HG02759 (cell line): ENCODE measurements at regions not wholly inside any gene's neighbourhood (a gene's known extent, or its start where the extent isn't known, plus 50 kb on each side); places are given as distances from the start of the nearest gene placed in this dataset.

Experiments used
- ATAC-seq: cut with Tn5 transposase; IDR thresholded peaks from one replicate; pipeline ENCODE4 v1.9.1; 2021; ENCODE audit warnings: mild to moderate bottlenecking, moderate library complexity; ENCODE audit not compliant: unreplicated experiment

DNA sequence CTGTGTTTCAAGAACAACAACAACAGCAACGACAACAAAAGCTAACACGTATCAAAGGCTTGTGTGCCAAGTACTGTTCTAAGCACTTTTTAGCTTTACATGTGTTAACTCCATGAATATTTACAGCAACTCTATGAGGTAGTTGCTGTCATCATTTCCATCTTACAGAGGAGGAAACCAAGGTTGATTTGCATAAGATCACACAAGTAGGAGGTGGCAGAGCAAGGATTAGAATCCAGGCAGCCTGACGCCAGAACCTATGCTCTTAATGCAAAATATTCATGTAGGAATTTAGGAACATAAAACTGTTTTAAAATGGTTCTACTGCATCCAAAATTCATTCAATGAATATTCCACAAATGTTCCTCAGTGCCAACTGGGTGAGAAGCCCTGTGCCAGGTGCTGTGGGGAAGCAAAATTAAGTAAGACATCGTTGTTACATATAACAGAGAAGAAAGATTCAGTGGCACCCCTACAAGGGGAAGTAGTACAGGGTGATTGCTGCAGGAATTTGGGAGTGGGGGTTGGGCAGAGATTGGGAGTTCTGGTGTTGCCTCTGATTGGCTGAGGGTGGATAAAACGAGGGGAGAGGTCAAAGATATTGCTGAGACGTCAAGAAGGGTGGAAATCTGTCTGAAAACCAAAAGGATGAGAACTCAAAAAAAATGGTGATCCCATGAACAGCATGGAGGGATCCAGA lies 86.1 kb upstream of the ARHGAP20 start:
- ATAC-seq: no peak

GRCh38 chr11:110797453-110797852 lies 85.2 kb upstream of the ARHGAP20 start:
- ATAC-seq: peak; percentile 95

DNA sequence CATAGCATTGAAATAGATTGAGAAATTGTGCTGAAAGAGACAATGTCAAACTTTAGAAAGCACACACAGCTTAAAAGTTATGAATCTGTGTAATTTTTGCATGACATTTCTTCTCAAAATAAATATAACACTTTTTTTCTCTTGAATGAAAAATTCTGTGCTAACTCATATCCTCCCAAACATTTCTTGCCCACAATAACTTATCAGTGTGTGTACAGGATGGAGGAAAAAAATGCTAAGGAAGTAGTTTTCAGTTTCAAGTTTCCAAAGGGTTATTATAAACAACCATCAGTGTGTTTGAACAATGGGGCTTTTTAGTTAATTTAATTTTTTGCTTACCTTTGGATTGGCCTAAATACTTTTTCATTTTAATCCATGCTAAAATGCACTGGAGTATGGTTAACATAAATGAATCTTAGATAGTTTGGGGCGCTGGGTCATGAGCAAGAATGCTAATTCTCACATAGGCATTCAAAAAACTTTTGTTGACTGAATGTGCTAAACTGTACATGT lies 82.9 kb upstream of the ARHGAP20 start:
- ATAC-seq: no peak

DNA sequence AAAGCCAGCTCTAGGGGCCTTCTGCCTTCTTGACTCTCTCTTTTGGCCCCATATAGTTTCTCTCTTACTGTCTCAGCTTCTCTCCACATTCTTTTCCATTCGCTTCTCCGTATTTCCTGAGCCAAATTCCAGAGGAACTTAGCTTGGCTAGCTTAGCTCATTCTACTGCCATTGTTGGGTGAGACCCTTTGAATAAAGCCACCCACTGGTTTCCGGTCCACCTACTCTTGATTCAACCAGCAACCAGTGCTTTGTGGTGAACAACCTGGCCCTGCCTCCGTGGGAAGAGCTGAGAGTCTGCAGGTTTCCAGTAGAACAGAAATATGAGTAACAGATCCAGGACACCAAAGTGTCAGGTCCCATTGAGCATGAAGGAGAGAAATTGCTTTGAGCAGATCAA lies 81.3 kb upstream of the ARHGAP20 start:
- no peak for ATAC-seq

DNA sequence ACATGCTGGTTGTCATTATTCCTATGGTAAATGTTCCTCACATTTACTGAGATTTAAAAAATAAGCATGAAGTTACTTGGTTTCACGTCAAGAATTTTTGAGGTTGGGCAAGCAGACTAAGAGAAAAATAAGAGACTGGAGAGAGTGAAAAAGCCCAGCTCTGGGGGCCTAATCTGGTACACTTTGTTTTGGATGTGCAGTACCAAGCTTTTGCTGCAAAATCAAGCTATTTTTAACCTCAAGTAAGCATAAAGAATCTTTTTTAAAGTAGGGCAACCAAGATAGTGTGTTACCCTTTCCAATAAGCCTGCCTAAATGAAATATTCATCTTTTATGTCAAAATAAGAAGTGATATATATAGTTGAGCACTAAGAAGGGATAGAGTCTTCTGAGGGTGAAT lies 79.4 kb upstream of the ARHGAP20 start:
- ATAC-seq: no peak

GRCh38 chr11:110787680-110788079 lies 75.4 kb upstream of the ARHGAP20 start:
- no peak for ATAC-seq

- no peak for ATAC-seq
These were observed 74.1 kb upstream of the ARHGAP20 start for GRCh38 chr11:110786226-110786902.

GRCh38 chr11:110785398-110785797 lies 73.2 kb upstream of the ARHGAP20 start:
- ATAC-seq: no peak

DNA sequence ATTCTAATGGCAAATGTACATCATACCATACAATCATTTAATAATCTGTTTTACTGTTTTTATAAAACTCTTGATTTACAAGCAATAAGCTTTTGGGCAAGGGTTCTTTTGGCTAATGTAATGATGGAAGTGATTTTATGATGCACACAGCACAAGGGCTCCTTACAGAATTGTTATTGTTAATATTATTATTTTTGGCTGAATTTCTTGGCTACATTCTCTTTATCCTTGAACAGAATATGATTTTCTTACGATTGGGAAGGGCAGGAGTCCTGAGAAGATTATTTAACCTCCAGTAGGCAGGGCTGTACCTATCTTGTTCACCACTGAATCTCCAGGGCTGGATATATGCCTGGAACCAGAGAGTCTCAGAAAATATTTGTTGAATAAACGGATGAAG lies 70.4 kb upstream of the ARHGAP20 start:
- ATAC-seq: no peak

- no peak for ATAC-seq
These were observed 66.9 kb upstream of the ARHGAP20 start for GRCh38 chr11:110779108-110779507.

DNA sequence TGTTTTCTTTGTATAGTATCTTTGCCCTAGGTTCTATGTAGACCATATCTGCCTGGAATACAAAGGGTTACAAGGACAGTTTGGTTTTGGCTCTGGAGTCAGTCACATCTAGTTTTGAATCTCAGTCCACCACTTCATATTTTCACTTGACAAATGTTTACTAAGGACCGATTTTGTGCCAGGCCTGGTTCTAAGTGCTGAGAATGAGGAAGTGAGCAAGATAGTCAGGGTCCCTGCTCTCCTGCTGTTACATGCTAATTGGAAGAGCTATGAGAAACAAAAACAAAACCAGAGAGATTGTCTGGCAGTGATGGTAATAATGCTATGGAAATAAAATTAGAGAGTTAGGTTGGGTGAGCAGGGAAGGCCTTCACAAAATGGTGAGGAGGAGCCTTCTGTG lies 66.1 kb upstream of the ARHGAP20 start:
- peak; percentile 65 for ATAC-seq

DNA sequence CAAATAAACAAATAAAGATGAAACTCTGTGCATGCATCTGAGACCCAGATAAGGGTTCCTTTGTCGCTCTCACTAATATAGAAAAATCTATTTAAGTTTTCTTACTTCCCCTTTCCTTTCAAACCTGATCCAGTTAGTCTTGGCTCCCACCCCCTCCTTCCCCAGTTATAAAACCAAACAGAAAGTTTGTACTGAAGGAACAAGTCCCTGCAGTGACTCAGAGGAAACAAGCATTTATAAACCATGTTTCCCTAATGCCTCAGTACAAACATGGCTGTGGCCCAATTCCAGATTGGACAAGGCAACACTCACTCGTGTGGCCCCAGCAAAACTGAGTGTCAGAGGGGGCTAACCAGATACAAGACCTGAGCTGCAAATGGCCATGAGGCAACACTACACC lies 65.5 kb upstream of the ARHGAP20 start:
- peak; percentile 31 for ATAC-seq

DNA sequence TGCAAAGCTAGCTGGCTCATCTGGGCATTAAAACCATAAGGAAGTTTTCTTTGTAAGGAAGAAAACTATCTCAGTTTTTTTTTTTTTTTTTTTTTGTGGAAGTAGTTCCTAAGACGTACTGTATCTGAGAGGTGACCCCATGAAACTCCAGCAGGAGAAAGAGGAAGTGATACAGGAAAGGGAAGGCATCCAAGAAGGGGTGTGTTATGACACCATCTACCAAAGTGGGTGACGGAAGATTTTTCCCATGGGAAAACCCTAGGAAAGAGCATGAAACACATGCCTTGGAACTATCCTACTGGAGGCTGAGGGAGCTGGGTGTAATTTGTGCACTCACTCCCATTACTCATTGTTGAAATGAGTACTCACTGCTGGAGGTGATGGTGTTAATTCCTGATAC lies 63.8 kb upstream of the ARHGAP20 start:
- ATAC-seq: no peak

- ATAC-seq: no peak
These were observed 62.1 kb upstream of the ARHGAP20 start for GRCh38 chr11:110774138-110775014.

DNA sequence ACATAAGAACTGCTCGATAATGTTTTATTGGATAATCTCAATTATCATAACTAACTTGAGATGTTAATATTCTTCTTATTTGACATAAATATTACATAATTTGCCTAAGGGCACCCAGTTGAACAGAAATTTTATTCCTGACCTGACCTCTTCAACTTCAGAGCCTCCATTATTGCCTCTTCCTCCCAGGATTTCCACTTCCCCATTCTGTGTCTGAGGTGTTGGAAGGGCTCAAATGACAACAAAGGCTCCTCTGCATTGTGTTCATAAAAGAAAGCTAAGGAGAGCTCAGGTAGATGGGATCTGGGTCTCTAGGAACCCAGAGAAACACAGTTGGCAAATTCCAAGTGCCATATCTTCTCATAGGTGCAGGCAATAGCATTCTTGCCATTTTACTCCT lies 61.2 kb upstream of the ARHGAP20 start:
- ATAC-seq: no peak

GRCh38 chr11:110772863-110773262 lies 60.6 kb upstream of the ARHGAP20 start:
- ATAC-seq: no peak

DNA sequence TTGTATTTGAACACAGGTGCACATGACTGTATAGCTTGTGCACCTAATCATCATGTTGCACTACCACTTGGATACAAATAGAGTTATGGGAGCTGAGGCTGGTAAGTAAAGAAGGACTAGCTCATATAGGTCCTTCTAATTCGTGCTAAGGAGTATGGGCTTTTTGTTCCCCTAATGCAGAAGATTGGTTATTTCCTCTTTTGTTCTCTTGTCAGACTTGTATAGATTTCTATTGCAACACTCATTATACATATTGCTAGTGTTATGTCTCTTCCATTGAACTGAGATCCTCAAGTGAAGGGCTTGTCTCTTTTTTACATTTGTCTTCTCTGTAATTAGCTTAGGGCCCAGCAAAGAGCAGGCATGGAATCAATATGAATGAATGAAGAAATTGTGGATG lies 54.1 kb upstream of the ARHGAP20 start:
- ATAC-seq: no peak

DNA sequence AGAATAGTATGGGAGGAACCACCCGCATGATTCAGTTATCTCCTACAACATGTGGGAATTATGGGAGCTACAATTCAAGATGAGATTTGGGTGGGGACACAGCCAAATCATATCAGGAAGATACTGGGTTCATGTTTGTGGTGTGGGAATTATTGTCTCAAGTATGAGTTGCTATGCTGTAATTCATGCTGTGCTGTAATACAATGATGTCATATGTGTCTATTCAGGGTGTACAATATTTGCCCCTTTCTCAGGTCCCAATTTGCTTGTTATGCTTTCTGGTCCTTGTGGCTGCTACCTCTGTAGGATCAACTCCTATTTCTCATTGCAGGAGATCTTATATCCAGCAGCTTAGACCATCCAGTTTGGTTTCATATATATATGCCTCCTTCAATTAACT lies 52.2 kb upstream of the ARHGAP20 start:
- no peak for ATAC-seq

- no peak for ATAC-seq
These were observed 51.2 kb upstream of the ARHGAP20 start for GRCh38 chr11:110763249-110764011.

DNA sequence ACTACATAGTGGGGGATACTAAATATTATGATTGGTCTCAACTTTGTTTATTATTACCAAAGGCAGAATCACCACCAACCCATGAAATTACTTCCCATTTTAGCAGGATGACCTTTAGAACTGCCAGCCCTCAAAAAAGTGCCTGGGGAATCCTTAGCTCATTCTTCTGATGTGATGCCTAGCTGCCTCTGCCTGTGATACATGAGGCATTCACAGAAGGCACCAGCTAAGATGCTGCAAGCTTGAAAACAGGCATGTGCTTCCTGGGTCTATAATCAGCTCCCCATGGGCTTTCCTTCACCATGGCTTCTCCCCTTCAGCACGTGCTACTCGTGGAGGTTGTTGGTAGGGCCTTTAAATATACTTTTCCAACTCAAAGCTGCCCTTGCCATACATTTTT lies 50.4 kb upstream of the ARHGAP20 start:
- no peak for ATAC-seq
